DND-41 (cell line): ENCODE measurements at regions not wholly inside any gene's neighbourhood (a gene's known extent, or its start where the extent isn't known, plus 50 kb on each side); places are given as distances from the start of the nearest gene placed in this dataset.

ENCODE experiments used
- ATAC-seq: fragments of 200-7000 bp; cut with Tn5 transposase; 3 replicates; pipeline ENCODE4 v1.9.1; 2021; ENCODE audit warnings: low read depth; ENCODE audit not compliant: insufficient read depth
- DNase-seq: peaks from one replicate; pipeline ENCODE4 v3.0.0-alpha.2; 2020
- H2AFZ ChIP-seq: 2 replicates; pipeline ENCODE4 v1.6.0; 2012; ENCODE audit warnings: low read depth, low read length
- H3K27ac ChIP-seq: 2 replicates; pipeline ENCODE4 v1.5.1; 2012; ENCODE audit warnings: low read length, inconsistent platforms
- H3K27me3 ChIP-seq: fragments of 200-600 bp; sonication (generic); 2 replicates; pipeline ENCODE4 v1.6.0; 2012; ENCODE audit warnings: low read length, mild to moderate bottlenecking, inconsistent platforms; ENCODE audit not compliant: insufficient read depth, poor library complexity
- H3K36me3 ChIP-seq: 2 replicates; pipeline ENCODE4 v1.5.1; 2012; ENCODE audit warnings: low read length, inconsistent platforms; ENCODE audit not compliant: insufficient read depth
- H3K4me1 ChIP-seq: 2 replicates; pipeline ENCODE4 v1.5.1; 2012; ENCODE audit warnings: mild to moderate bottlenecking, low read length; ENCODE audit not compliant: insufficient read depth
- H3K4me2 ChIP-seq: 2 replicates; pipeline ENCODE4 v1.6.0; 2012; ENCODE audit warnings: mild to moderate bottlenecking, moderate library complexity, low read length, inconsistent platforms; ENCODE audit not compliant: insufficient read depth
- H3K4me3 ChIP-seq, 2 experiments: fragments of 200-600 bp in 1 of 2; shearing (Covaris generic) in 1 of 2; 2 replicates each; pipeline ENCODE4 v1.5.1; 2012 to 2016; ENCODE audit warnings: inconsistent platforms in 2 of 2, low read length in 2 of 2, mild to moderate bottlenecking in 2 of 2, low read depth in 1 of 2, moderate library complexity in 1 of 2
- H3K79me2 ChIP-seq: 2 replicates; pipeline ENCODE4 v1.6.0; 2012; ENCODE audit warnings: low read length, inconsistent platforms; ENCODE audit not compliant: insufficient read depth
- H3K9ac ChIP-seq: 2 replicates; pipeline ENCODE4 v1.6.0; 2012; ENCODE audit warnings: low read depth, mild to moderate bottlenecking, inconsistent platforms, low read length, moderate library complexity
- H3K9me3 ChIP-seq: 2 replicates; pipeline ENCODE4 v1.5.1; 2012; ENCODE audit warnings: low read length, moderate library complexity, mild to moderate bottlenecking, inconsistent platforms; ENCODE audit not compliant: insufficient read depth, severe bottlenecking
- H4K20me1 ChIP-seq: 2 replicates; pipeline ENCODE4 v1.6.0; 2012; ENCODE audit warnings: low read length; ENCODE audit not compliant: insufficient read depth
- EZH2 ChIP-seq: IDR thresholded peaks from 3 replicates; pipeline ENCODE4 v1.6.1; 2012; ENCODE audit warnings: borderline replicate concordance, low read depth, mild to moderate bottlenecking, moderate library complexity, low read length, inconsistent platforms; ENCODE audit not compliant: severe bottlenecking
- TF ChIP-seq, protein P1 (sequence below): IDR thresholded peaks from 2 replicates; pipeline ENCODE4 v1.5.1; 2012; ENCODE audit warnings: borderline replicate concordance, low read length, moderate library complexity, mild to moderate bottlenecking; ENCODE audit not compliant: poor library complexity, severe bottlenecking; ENCODE audit errors: extremely low read depth

GRCh38 chr20:24894967-24895366 lies 54.1 kb upstream of the CST7 start:
- no peak overlapping the region for H3K4me3 ChIP-seq
- TF ChIP-seq, protein P1, sequence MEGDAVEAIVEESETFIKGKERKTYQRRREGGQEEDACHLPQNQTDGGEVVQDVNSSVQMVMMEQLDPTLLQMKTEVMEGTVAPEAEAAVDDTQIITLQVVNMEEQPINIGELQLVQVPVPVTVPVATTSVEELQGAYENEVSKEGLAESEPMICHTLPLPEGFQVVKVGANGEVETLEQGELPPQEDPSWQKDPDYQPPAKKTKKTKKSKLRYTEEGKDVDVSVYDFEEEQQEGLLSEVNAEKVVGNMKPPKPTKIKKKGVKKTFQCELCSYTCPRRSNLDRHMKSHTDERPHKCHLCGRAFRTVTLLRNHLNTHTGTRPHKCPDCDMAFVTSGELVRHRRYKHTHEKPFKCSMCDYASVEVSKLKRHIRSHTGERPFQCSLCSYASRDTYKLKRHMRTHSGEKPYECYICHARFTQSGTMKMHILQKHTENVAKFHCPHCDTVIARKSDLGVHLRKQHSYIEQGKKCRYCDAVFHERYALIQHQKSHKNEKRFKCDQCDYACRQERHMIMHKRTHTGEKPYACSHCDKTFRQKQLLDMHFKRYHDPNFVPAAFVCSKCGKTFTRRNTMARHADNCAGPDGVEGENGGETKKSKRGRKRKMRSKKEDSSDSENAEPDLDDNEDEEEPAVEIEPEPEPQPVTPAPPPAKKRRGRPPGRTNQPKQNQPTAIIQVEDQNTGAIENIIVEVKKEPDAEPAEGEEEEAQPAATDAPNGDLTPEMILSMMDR, result no peak
- no peak for TF ChIP-seq EZH2
- no peak overlapping the region for H2AFZ ChIP-seq
- H4K20me1 ChIP-seq, result no peaks in the 10 kb centered on the region
- H3K9ac ChIP-seq, result no peak overlapping the region
- H3K27ac ChIP-seq, result no peak overlapping the region
- no peaks in the 10 kb centered on the region for H3K4me1 ChIP-seq
- H3K9me3 ChIP-seq, result peaks cover 22% of the 10 kb centered on the region
- H3K36me3 ChIP-seq, result no peaks in the 10 kb centered on the region
- no peaks in the 10 kb centered on the region for H3K27me3 ChIP-seq
- ATAC-seq (no peak), DNase-seq (no peak)
- no peaks in the 10 kb centered on the region for H3K79me2 ChIP-seq
- no peak overlapping the region for H3K4me2 ChIP-seq

GRCh38 chr20:24895431-24895830 lies 53.6 kb upstream of the CST7 start:
- H3K9ac ChIP-seq, result no peak overlapping the region
- H3K4me3 ChIP-seq, result no peak overlapping the region
- H4K20me1 ChIP-seq, result no peaks in the 10 kb centered on the region
- no peak overlapping the region for H2AFZ ChIP-seq
- H3K9me3 ChIP-seq, result peaks cover 27% of the 10 kb centered on the region
- TF ChIP-seq EZH2, result no peak
- no peaks in the 10 kb centered on the region for H3K36me3 ChIP-seq
- H3K27ac ChIP-seq, result no peak overlapping the region
- no peaks in the 10 kb centered on the region for H3K27me3 ChIP-seq
- no peak for ATAC-seq
- H3K4me2 ChIP-seq, result no peak overlapping the region
- no peaks in the 10 kb centered on the region for H3K79me2 ChIP-seq
- DNase-seq, result no peak
- H3K4me1 ChIP-seq, result no peaks in the 10 kb centered on the region

GRCh38 chr20:24895898-24896658 lies 53.0 kb upstream of the CST7 start:
- TF ChIP-seq, protein P1, result no peak
- TF ChIP-seq EZH2, result no peak
- DNase-seq (no peak), ATAC-seq (no peak)
- Histone ChIP-seq H3K9me3 (peaks cover 27% of the 10 kb centered on the region), H3K4me3 (no peak overlapping the region), H3K36me3 (no peaks in the 10 kb centered on the region), H3K27me3 (no peaks in the 10 kb centered on the region), H3K4me2 (no peak overlapping the region), H3K9ac (no peak overlapping the region), H4K20me1 (no peaks in the 10 kb centered on the region), H3K79me2 (no peaks in the 10 kb centered on the region), H2AFZ (no peak overlapping the region), H3K4me1 (no peaks in the 10 kb centered on the region), H3K27ac (no peak overlapping the region)

- Histone ChIP-seq H4K20me1 (no peaks in the 10 kb centered on the region), H3K9ac (no peak overlapping the region), H3K36me3 (no peaks in the 10 kb centered on the region), H3K4me3 (no peak overlapping the region), H3K27me3 (no peaks in the 10 kb centered on the region), H3K79me2 (no peaks in the 10 kb centered on the region), H3K4me1 (no peaks in the 10 kb centered on the region), H3K4me2 (no peak overlapping the region), H3K9me3 (peaks cover 27% of the 10 kb centered on the region), H3K27ac (no peak overlapping the region), H2AFZ (no peak overlapping the region)
- no peak for DNase-seq
- no peak for ATAC-seq
- no peak for TF ChIP-seq EZH2
- TF ChIP-seq, protein P1, result no peak
Observed at GRCh38 chr20:24896984-24897383, 52.1 kb upstream of the CST7 start.
